WERI-Rb-1 (cell line): ENCODE measurements at regions not wholly inside any gene's neighbourhood (a gene's known extent, or its start where the extent isn't known, plus 50 kb on each side); places are given as distances from the start of the nearest gene placed in this dataset.

Experiments used
- DNase-seq: peaks from one replicate; pipeline ENCODE4 v3.0.0-alpha.2; 2020
- H3K27ac ChIP-seq: fragments of 250-450 bp; sonication (Bioruptor Pico); 2 replicates; pipeline ENCODE4 v1.5.1; 2020; ENCODE audit warnings: mild to moderate bottlenecking, moderate library complexity
- H3K27me3 ChIP-seq: fragments of 250-450 bp; sonication (Bioruptor Pico); 2 replicates; pipeline ENCODE4 v1.5.1; 2021; ENCODE audit warnings: mild to moderate bottlenecking, low read depth, moderate library complexity; ENCODE audit not compliant: insufficient read depth, severe bottlenecking
- H3K36me3 ChIP-seq: fragments of 250-450 bp; sonication (Bioruptor Pico); 2 replicates; pipeline ENCODE4 v1.5.1; 2020; ENCODE audit warnings: mild to moderate bottlenecking, moderate library complexity
- H3K4me3 ChIP-seq: 2 replicates; pipeline ENCODE4 v1.5.1; 2011; ENCODE audit warnings: low read depth, mild to moderate bottlenecking, control low read depth, low read length
- H3K9me3 ChIP-seq: fragments of 250-450 bp; sonication (Bioruptor Pico); 2 replicates; pipeline ENCODE4 v1.5.1; 2021; ENCODE audit warnings: mild to moderate bottlenecking, moderate library complexity; ENCODE audit not compliant: severe bottlenecking
- TF ChIP-seq, protein P1 (sequence below): IDR thresholded peaks from 2 replicates; pipeline ENCODE4 v1.5.1; 2011; ENCODE audit warnings: low read depth, mild to moderate bottlenecking, control low read depth, inconsistent platforms, low read length

DNA sequence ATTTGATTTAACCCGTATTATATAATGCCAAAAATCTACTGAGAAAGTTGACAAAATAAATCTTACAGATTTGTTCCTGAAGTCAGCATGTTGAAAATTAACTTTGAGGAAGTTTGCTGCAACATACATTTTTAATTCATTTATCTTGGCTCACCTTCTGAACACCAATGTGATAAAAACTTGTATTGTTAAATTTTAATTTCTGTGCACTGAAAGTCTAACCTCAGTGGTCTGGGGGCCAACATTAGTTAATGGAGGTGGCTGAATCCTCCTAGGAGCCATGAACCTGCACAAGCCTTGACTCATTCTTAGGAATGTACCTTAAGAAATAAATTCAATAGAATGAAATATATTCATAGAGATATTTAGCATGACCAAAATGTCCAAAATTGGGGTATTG is 95.3 kb downstream of the ADSS2 start:
- TF ChIP-seq, protein P1, sequence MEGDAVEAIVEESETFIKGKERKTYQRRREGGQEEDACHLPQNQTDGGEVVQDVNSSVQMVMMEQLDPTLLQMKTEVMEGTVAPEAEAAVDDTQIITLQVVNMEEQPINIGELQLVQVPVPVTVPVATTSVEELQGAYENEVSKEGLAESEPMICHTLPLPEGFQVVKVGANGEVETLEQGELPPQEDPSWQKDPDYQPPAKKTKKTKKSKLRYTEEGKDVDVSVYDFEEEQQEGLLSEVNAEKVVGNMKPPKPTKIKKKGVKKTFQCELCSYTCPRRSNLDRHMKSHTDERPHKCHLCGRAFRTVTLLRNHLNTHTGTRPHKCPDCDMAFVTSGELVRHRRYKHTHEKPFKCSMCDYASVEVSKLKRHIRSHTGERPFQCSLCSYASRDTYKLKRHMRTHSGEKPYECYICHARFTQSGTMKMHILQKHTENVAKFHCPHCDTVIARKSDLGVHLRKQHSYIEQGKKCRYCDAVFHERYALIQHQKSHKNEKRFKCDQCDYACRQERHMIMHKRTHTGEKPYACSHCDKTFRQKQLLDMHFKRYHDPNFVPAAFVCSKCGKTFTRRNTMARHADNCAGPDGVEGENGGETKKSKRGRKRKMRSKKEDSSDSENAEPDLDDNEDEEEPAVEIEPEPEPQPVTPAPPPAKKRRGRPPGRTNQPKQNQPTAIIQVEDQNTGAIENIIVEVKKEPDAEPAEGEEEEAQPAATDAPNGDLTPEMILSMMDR, result no peak
- Histone ChIP-seq H3K36me3 (no peaks in the 10 kb centered on the region), H3K27me3 (no peaks in the 10 kb centered on the region), H3K27ac (no peak overlapping the region), H3K4me3 (no peak overlapping the region), H3K9me3 (peaks cover 4% of the 10 kb centered on the region)
- no peak for DNase-seq
